ENCODE measurements at regions not wholly inside any gene's neighbourhood (a gene's known extent, or its start where the extent isn't known, plus 50 kb on each side); places are given as distances from the start of the nearest gene placed in this dataset.

DNA sequence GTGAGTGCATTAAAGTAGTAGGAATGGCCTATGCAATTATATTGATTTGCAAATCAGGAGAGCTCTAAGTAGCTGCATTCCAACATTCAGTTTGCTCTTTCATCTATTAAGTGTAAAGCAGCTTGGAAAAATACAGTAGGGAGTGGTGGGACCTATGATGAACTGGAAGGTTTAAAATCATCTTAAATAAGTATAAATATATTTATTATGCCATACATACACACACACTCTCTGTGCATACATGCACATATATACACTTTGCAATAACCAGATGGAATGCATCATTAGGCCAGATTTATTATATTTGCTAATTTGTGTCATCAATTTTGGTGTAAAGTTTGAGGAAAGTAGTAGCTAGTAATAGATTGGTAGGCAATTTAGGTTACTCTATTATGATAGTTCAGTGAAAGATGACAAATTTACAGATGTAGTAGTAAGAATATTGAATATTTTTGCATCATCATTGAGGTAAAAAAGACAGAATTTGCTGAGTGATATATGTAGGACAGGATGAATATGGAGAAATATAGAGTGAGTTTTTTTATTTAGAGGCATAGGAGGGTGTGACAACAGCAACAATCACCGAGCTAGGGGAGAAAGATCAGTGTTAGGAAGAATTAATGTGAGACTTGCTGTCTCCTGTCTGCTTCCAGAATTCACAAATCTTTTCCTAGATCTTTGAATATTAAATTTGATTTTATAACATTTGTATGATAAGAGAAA, 961.0 kb upstream of the CDH2 start:
- TF ChIP-seq, protein P1, sequence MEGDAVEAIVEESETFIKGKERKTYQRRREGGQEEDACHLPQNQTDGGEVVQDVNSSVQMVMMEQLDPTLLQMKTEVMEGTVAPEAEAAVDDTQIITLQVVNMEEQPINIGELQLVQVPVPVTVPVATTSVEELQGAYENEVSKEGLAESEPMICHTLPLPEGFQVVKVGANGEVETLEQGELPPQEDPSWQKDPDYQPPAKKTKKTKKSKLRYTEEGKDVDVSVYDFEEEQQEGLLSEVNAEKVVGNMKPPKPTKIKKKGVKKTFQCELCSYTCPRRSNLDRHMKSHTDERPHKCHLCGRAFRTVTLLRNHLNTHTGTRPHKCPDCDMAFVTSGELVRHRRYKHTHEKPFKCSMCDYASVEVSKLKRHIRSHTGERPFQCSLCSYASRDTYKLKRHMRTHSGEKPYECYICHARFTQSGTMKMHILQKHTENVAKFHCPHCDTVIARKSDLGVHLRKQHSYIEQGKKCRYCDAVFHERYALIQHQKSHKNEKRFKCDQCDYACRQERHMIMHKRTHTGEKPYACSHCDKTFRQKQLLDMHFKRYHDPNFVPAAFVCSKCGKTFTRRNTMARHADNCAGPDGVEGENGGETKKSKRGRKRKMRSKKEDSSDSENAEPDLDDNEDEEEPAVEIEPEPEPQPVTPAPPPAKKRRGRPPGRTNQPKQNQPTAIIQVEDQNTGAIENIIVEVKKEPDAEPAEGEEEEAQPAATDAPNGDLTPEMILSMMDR (IDR thresholded peaks at IDR 0.05) = no peak
- TF ChIP-seq EP300 (IDR thresholded peaks at IDR 0.05) = no peak
- TF ChIP-seq POLR2AphosphoS5 (IDR thresholded peaks at IDR 0.05) = no peak
- no peak for TF ChIP-seq POLR2A (IDR thresholded peaks at IDR 0.05)
